ENCODE measurements at regions not wholly inside any gene's neighbourhood (a gene's known extent, or its start where the extent isn't known, plus 50 kb on each side); places are given as distances from the start of the nearest gene placed in this dataset.

GRCh38 chr3:22779737-22780136 is 423.4 kb upstream of the UBE2E2 start:
- Histone ChIP-seq H3K4me3 (ENCODE audit: low read length) (no peak overlapping the region), H3K36me3 (ENCODE audit: control insufficient read depth, insufficient read depth, low read length) (no peaks in the 10 kb centered on the region), H3K4me1 (ENCODE audit: control insufficient read depth, insufficient read depth, low read length) (no peaks in the 10 kb centered on the region), H3K9me3 (ENCODE audit: control insufficient read depth, insufficient read depth, low read length) (peaks cover 6% of the 10 kb centered on the region), H3K27ac (ENCODE audit: low read length) (no peak overlapping the region), H3K27me3 (ENCODE audit: control insufficient read depth, insufficient read depth, low read length) (no peaks in the 10 kb centered on the region)
- Mint-ChIP-seq H3K27ac (no peak overlapping the region), H3K4me3 (no peak overlapping the region), H3K4me1 (no peaks in the 10 kb centered on the region), H3K9me3 (peaks cover 14 to 18% of the 10 kb centered on the region in 2 donors), H3K36me3 (peaks cover 19% of the 10 kb centered on the region), H3K27me3 (ENCODE audit: low read depth in 2 of 2) (no peaks in the 10 kb centered on the region)
- TF ChIP-seq, protein P1, sequence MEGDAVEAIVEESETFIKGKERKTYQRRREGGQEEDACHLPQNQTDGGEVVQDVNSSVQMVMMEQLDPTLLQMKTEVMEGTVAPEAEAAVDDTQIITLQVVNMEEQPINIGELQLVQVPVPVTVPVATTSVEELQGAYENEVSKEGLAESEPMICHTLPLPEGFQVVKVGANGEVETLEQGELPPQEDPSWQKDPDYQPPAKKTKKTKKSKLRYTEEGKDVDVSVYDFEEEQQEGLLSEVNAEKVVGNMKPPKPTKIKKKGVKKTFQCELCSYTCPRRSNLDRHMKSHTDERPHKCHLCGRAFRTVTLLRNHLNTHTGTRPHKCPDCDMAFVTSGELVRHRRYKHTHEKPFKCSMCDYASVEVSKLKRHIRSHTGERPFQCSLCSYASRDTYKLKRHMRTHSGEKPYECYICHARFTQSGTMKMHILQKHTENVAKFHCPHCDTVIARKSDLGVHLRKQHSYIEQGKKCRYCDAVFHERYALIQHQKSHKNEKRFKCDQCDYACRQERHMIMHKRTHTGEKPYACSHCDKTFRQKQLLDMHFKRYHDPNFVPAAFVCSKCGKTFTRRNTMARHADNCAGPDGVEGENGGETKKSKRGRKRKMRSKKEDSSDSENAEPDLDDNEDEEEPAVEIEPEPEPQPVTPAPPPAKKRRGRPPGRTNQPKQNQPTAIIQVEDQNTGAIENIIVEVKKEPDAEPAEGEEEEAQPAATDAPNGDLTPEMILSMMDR (IDR thresholded peaks at IDR 0.05), result no peak
- 74% methylated on average over 2 of the region's 2 CpGs for WGBS (ENCODE audit: insufficient coverage)
- intact Hi-C loops (cut with micrococcal nuclease), result no loop called here
- DNase-seq, result no peak
- no peak for ATAC-seq

GRCh38 chr3:22792533-22792932 is 410.6 kb upstream of the UBE2E2 start:
- whole genome bisulfite sequencing (ENCODE audit: insufficient coverage), result 81% methylated on average over 5 of the region's 5 CpGs
- Mint-ChIP-seq H3K27me3 (ENCODE audit: low read depth in 2 of 2) (no peaks in the 10 kb centered on the region), H3K9me3 (peaks cover 9 to 10% of the 10 kb centered on the region in 2 donors), H3K27ac (no peak overlapping the region), H3K4me3 (no peak overlapping the region), H3K4me1 (no peaks in the 10 kb centered on the region), H3K36me3 (no peaks in the 10 kb centered on the region)
- H3K27ac ChIP-seq (ENCODE audit: low read length), result no peak overlapping the region
- intact Hi-C loops (cut with micrococcal nuclease), result no loop called here
- H3K36me3 ChIP-seq (ENCODE audit: control insufficient read depth, insufficient read depth, low read length), result no peaks in the 10 kb centered on the region
- H3K9me3 ChIP-seq (ENCODE audit: control insufficient read depth, insufficient read depth, low read length), result no peaks in the 10 kb centered on the region
- no peaks in the 10 kb centered on the region for H3K27me3 ChIP-seq (ENCODE audit: control insufficient read depth, insufficient read depth, low read length)
- no peak for ATAC-seq
- DNase-seq, result no peak
- H3K4me1 ChIP-seq (ENCODE audit: control insufficient read depth, insufficient read depth, low read length), result no peaks in the 10 kb centered on the region
- TF ChIP-seq, protein P1 (IDR thresholded peaks at IDR 0.05), result no peak
- H3K4me3 ChIP-seq (ENCODE audit: low read length), result no peak overlapping the region

- DNase-seq (no peak), ATAC-seq (no peak)
- intact Hi-C loops (cut with micrococcal nuclease), result no loop called here
- TF ChIP-seq, protein P1 (IDR thresholded peaks at IDR 0.05), result no peak
- no peak overlapping the region for H3K27ac Mint-ChIP-seq
- H3K9me3 Mint-ChIP-seq, result peaks cover 9% of the 10 kb centered on the region in 2 donors
- Histone ChIP-seq H3K4me3 (ENCODE audit: low read length) (no peak overlapping the region), H3K36me3 (ENCODE audit: control insufficient read depth, insufficient read depth, low read length) (no peaks in the 10 kb centered on the region), H3K27ac (ENCODE audit: low read length) (no peak overlapping the region), H3K4me1 (ENCODE audit: control insufficient read depth, insufficient read depth, low read length) (no peaks in the 10 kb centered on the region), H3K9me3 (ENCODE audit: control insufficient read depth, insufficient read depth, low read length) (no peaks in the 10 kb centered on the region), H3K27me3 (ENCODE audit: control insufficient read depth, insufficient read depth, low read length) (no peaks in the 10 kb centered on the region)
- 83% methylated on average over 2 of the region's 2 CpGs for WGBS (ENCODE audit: insufficient coverage)
- no peaks in the 10 kb centered on the region for H3K4me1 Mint-ChIP-seq
- H3K4me3 Mint-ChIP-seq, result no peak overlapping the region
- H3K27me3 Mint-ChIP-seq (ENCODE audit: low read depth in 2 of 2), result no peaks in the 10 kb centered on the region
- no peaks in the 10 kb centered on the region for H3K36me3 Mint-ChIP-seq
Observed at GRCh38 chr3:22795917-22796316, 407.2 kb upstream of the UBE2E2 start.

- Mint-ChIP-seq H3K27ac (no peak overlapping the region), H3K9me3 (peaks cover 6 to 7% of the 10 kb centered on the region in 2 donors), H3K36me3 (no peaks in the 10 kb centered on the region), H3K4me3 (no peak overlapping the region), H3K4me1 (no peaks in the 10 kb centered on the region), H3K27me3 (ENCODE audit: low read depth in 2 of 2) (no peaks in the 10 kb centered on the region)
- Histone ChIP-seq H3K27ac (ENCODE audit: low read length) (no peak overlapping the region), H3K9me3 (ENCODE audit: control insufficient read depth, insufficient read depth, low read length) (no peaks in the 10 kb centered on the region), H3K27me3 (ENCODE audit: control insufficient read depth, insufficient read depth, low read length) (no peaks in the 10 kb centered on the region), H3K4me3 (ENCODE audit: low read length) (no peak overlapping the region), H3K4me1 (ENCODE audit: control insufficient read depth, insufficient read depth, low read length) (no peaks in the 10 kb centered on the region), H3K36me3 (ENCODE audit: control insufficient read depth, insufficient read depth, low read length) (no peaks in the 10 kb centered on the region)
- DNase-seq, result no peak
- 88% methylated on average over 2 of the region's 3 CpGs for WGBS (ENCODE audit: insufficient coverage)
- TF ChIP-seq, protein P1 (IDR thresholded peaks at IDR 0.05), result no peak
- intact Hi-C loops (cut with micrococcal nuclease), result no loop called here
- no peak for ATAC-seq
Observed at GRCh38 chr3:22798461-22798860, 404.7 kb upstream of the UBE2E2 start.
